HepG2 (cell line): ENCODE measurements at regions not wholly inside any gene's neighbourhood (a gene's known extent, or its start where the extent isn't known, plus 50 kb on each side); places are given as distances from the start of the nearest gene placed in this dataset.
"Not testable (repeated sequence)": the region's sequence is repeated elsewhere in the genome, so short reads cannot be mapped to it uniquely, and the experiment has no call there.

ENCODE experiments used
- ATAC-seq: fragments of 200-7000 bp; cut with Tn5 transposase; 3 replicates; pipeline ENCODE4 v1.9.1; 2020; ENCODE audit warnings: mild to moderate bottlenecking, moderate library complexity
- BruUV-seq: library from RNA; stranded (reverse); fragments of 400-500 nt; replicated peaks from 2 replicates; lab custom pipeline; 2021; lab: Mats Ljungman, UMichigan
- CTCF ChIA-PET: fragments of 300-600 bp; formaldehyde crosslinking; extraction: SDS; loops from one replicate; lab custom pipeline; 2021; ENCODE audit warnings: low total read pairs, inconsistent platforms, low intra/inter-chr PET ratio; lab: Yijun Ruan, JAX
- POLR2A ChIA-PET: fragments of 350-600 bp; sonication (Branson Sonifier 250); formaldehyde crosslinking; loops from one replicate; lab custom pipeline; 2020; ENCODE audit warnings: antibody characterized with exemption, inconsistent platforms; lab: Yijun Ruan, JAX
- DNase-seq: peaks from one replicate; pipeline ENCODE4 v3.0.0-alpha.2; 2015; ENCODE audit warnings: low spot score
- FAIRE-seq: peaks from 3 replicates; lab custom pipeline; 2011; peaks lifted over from hg19 to GRCh38; lab: Jason Lieb, UNC
- H2AFZ ChIP-seq: one replicate; pipeline ENCODE4 v1.6.1; 2011; ENCODE audit warnings: low read length, inconsistent platforms
- H3K27ac ChIP-seq: fragments of 300-600 bp; 3 replicates; pipeline ENCODE4 v1.8.0; 2011; ENCODE audit warnings: mixed run types, mild to moderate bottlenecking, mixed read lengths, low read length, inconsistent platforms; ENCODE audit not compliant: insufficient read depth; ENCODE audit errors: extremely low read length
- H3K27me3 ChIP-seq, 2 experiments: fragments of 200-600 bp in 1 of 2; 2 replicates in 1 of 2; 3 replicates in 1 of 2; pipeline versions ENCODE4 v1.6.0 to v1.8.0; 2011; ENCODE audit warnings: low read length in 2 of 2, mild to moderate bottlenecking in 2 of 2, moderate library complexity in 2 of 2, inconsistent platforms in 1 of 2; ENCODE audit not compliant: insufficient read depth in 2 of 2, control insufficient read depth in 1 of 2
- H3K36me3 ChIP-seq, 2 experiments: fragments of 200-600 bp in 1 of 2; replicated peaks in 1 of 2; 2 replicates in 1 of 2; 3 replicates in 1 of 2; pipeline versions ENCODE4 v1.5.1 to v1.8.0; 2011; ENCODE audit warnings: low read length in 2 of 2, inconsistent platforms in 1 of 2; ENCODE audit not compliant: insufficient read depth in 2 of 2, control insufficient read depth in 1 of 2
- H3K4me1 ChIP-seq: 2 replicates; pipeline ENCODE4 v1.5.1; 2012; ENCODE audit warnings: low read length, inconsistent platforms; ENCODE audit not compliant: insufficient read depth
- H3K4me2 ChIP-seq: 2 replicates; pipeline ENCODE4 v1.6.0; 2011; ENCODE audit warnings: low read depth, low read length, inconsistent platforms
- H3K4me3 ChIP-seq, 3 experiments: fragments of 200-600 bp in 1 of 3; sonication (generic), shearing (Covaris generic) in 1 of 3; replicated peaks in 1 of 3; 2 replicates each; pipeline ENCODE4 v1.5.1; 2011 to 2016; ENCODE audit warnings: low read length in 3 of 3, inconsistent platforms in 2 of 3, low read depth in 2 of 3, mild to moderate bottlenecking in 2 of 3, control low read depth in 1 of 3, mixed read lengths in 1 of 3; ENCODE audit not compliant: insufficient read depth in 1 of 3
- H3K79me2 ChIP-seq: one replicate; pipeline ENCODE4 v1.6.1; 2011; ENCODE audit warnings: low read length, inconsistent platforms; ENCODE audit not compliant: insufficient read depth
- H3K9ac ChIP-seq: 2 replicates; pipeline ENCODE4 v1.6.0; 2011; ENCODE audit warnings: mild to moderate bottlenecking, low read depth, low read length, inconsistent platforms; ENCODE audit not compliant: insufficient read depth
- H3K9me3 ChIP-seq: 2 replicates; pipeline ENCODE4 v1.5.1; 2012; ENCODE audit warnings: mild to moderate bottlenecking, low read length
- H4K20me1 ChIP-seq: 2 replicates; pipeline ENCODE4 v1.6.0; 2011; ENCODE audit warnings: inconsistent platforms, mild to moderate bottlenecking, low read length, moderate library complexity; ENCODE audit not compliant: insufficient read depth
- AHR ChIP-seq: IDR thresholded peaks from 2 replicates; pipeline ENCODE4 v1.6.1; 2018; ENCODE audit warnings: missing genetic modification reagents, missing compliant biosample characterization
- CC2D1A ChIP-seq: sonication (generic); formaldehyde crosslinking; IDR thresholded peaks from 2 replicates; pipeline ENCODE4 v1.8.1; 2023; ENCODE audit warnings: mild to moderate bottlenecking, missing genetic modification reagents
- KLF6 ChIP-seq: IDR thresholded peaks from 2 replicates; pipeline ENCODE4 v1.8.0; 2016; ENCODE audit warnings: missing biosample characterization, missing genetic modification reagents
- RCOR2 ChIP-seq: IDR thresholded peaks from 2 replicates; pipeline ENCODE4 v1.6.1; 2016; ENCODE audit warnings: missing biosample characterization, missing genetic modification reagents
- ZBTB3 ChIP-seq: sonication (generic); formaldehyde crosslinking; IDR thresholded peaks from 2 replicates; pipeline ENCODE4 v1.4.0; 2020; ENCODE audit warnings: low read depth, mild to moderate bottlenecking, moderate library complexity, missing genetic modification reagents, borderline replicate concordance
- WGBS: methylation state at CpG from one replicate; pipeline ENCODE4 v1.1.6; 2017; ENCODE audit warnings: low lambda C conversion rate; 5-methylcytosine and 5-hydroxymethylcytosine counted together
- in situ Hi-C: cut with HindIII; loops from 2 replicates; pipeline ENCODE4 v1.10.0; 2017; ENCODE audit warnings: low pct_unique_long_range_greater_than_20kb; ENCODE audit not compliant: extremely low pct_ligation_motif_present
- intact Hi-C: fragments of 100-400 bp; cut with micrococcal nuclease; formaldehyde crosslinking; loops from one replicate; pipeline ENCODE4 v1.10.0; 2022; ENCODE audit not compliant: unreplicated experiment

GRCh38 chr12:83709899-83710298 lies 1023.2 kb downstream of the TMTC2 start:
- FAIRE-seq (no peak), ATAC-seq (no peak), DNase-seq (no peak)
- Histone ChIP-seq H3K36me3 (no peaks in the 10 kb centered on the region), H3K9me3 (peaks cover 81% of the 10 kb centered on the region), H2AFZ (no peak overlapping the region), H3K4me3 (no peak overlapping the region), H3K27ac (no peak overlapping the region), H3K79me2 (no peaks in the 10 kb centered on the region), H3K9ac (no peak overlapping the region), H3K4me2 (no peak overlapping the region), H4K20me1 (no peaks in the 10 kb centered on the region), H3K27me3 (no peaks in the 10 kb centered on the region), H3K4me1 (no peaks in the 10 kb centered on the region)
- POLR2A ChIA-PET = no interaction called here
- BruUV-seq = no TSS peak
- in situ Hi-C loops (no loop called here), intact Hi-C loops (no loop called here)
- CTCF ChIA-PET = no interaction called here
- TF ChIP-seq CC2D1A (CRISPR knock-in tag) (no peak), KLF6 (CRISPR knock-in tag) (no peak)

GRCh38 chr12:83700838-83701237 lies 1014.1 kb downstream of the TMTC2 start:
- TF ChIP-seq RCOR2 (CRISPR knock-in tag) (no peak), AHR (no peak), ZBTB3 (CRISPR knock-in tag) (no peak)
- H2AFZ ChIP-seq = no peak overlapping the region
- no peak for DNase-seq
- no peak overlapping the region for H3K4me2 ChIP-seq
- no peak overlapping the region for H3K27ac ChIP-seq
- H3K4me3 ChIP-seq = no peak overlapping the region
- intact Hi-C loops (no loop called here), in situ Hi-C loops (no loop called here)
- H3K27me3 ChIP-seq = no peaks in the 10 kb centered on the region
- H3K79me2 ChIP-seq = no peaks in the 10 kb centered on the region
- 0% methylated on average over 2 of the region's 2 CpGs for whole genome bisulfite sequencing
- ATAC-seq = no peak
- ChIA-PET CTCF (no interaction called here), POLR2A (no interaction called here)
- H3K9ac ChIP-seq = no peak overlapping the region
- BruUV-seq = no TSS peak
- no peak for FAIRE-seq
- H4K20me1 ChIP-seq = no peaks in the 10 kb centered on the region
- H3K4me1 ChIP-seq = no peaks in the 10 kb centered on the region
- no peaks in the 10 kb centered on the region for H3K36me3 ChIP-seq
- H3K9me3 ChIP-seq = peaks cover 92% of the 10 kb centered on the region

GRCh38 chr12:83696311-83696710 lies 1009.6 kb downstream of the TMTC2 start:
- H3K27me3 ChIP-seq, intact Hi-C loops, BruUV-seq, H3K4me2 ChIP-seq, H3K27ac ChIP-seq, H2AFZ ChIP-seq, FAIRE-seq, H3K9ac ChIP-seq, H3K4me3 ChIP-seq, H4K20me1 ChIP-seq, H3K4me1 ChIP-seq, H3K36me3 ChIP-seq, ATAC-seq, in situ Hi-C loops, DNase-seq, POLR2A ChIA-PET, CTCF ChIA-PET, H3K79me2 ChIP-seq: not testable (repeated sequence)
- peaks cover 87% of the 10 kb centered on the region for H3K9me3 ChIP-seq
- WGBS = 90% methylated on average over 2 of the region's 13 CpGs
